Testis (tissue), 2 donors: ENCODE measurements at regions not wholly inside any gene's neighbourhood (a gene's known extent, or its start where the extent isn't known, plus 50 kb on each side); places are given as distances from the start of the nearest gene placed in this dataset.

Experiments
- DNase-seq: peaks from one replicate; pipeline ENCODE4 v3.0.0-alpha.2; 2019
- H3K27ac ChIP-seq, 2 donors: fragments of 200-600 bp; sonication (generic); one replicate each; pipeline ENCODE4 v1.5.1; 2019
- H3K27me3 ChIP-seq: fragments of 200-600 bp; sonication (generic); one replicate; pipeline ENCODE4 v1.5.1; 2019
- H3K36me3 ChIP-seq: fragments of 200-600 bp; sonication (generic); one replicate; pipeline ENCODE4 v1.5.1; 2017; ENCODE audit warnings: low read depth; ENCODE audit errors: missing control alignments
- H3K4me1 ChIP-seq: fragments of 200-600 bp; sonication (generic); one replicate; pipeline ENCODE4 v1.5.1; 2019
- H3K4me3 ChIP-seq, 2 donors: fragments of 200-600 bp; sonication (generic); one replicate each; pipeline ENCODE4 v1.5.1; 2017 to 2019
- H3K9me3 ChIP-seq: fragments of 200-600 bp; sonication (generic); one replicate; pipeline ENCODE4 v1.5.1; 2017
- POLR2A ChIP-seq: fragments of 450-650 bp; IDR thresholded peaks from one replicate; pipeline ENCODE4 v1.6.1; 2017; ENCODE audit warnings: antibody characterized with exemption, mild to moderate bottlenecking, moderate library complexity
- WGBS, 2 donors: methylation state at CpG; one replicate each; pipeline ENCODE4 v1.1.5; 2018; 5-methylcytosine and 5-hydroxymethylcytosine counted together
- intact Hi-C: fragments of 100-400 bp; cut with DNase I; formaldehyde crosslinking; loops from one replicate; pipeline ENCODE4 v1.15.1; 2023; ENCODE audit warnings: low total_unique reads
- TF ChIP-seq, protein P1 (sequence below), 3 experiments: fragments of 450-650 bp in 2 of 3; fragments of 200-600 bp in 1 of 3; sonication (generic) in 1 of 3; IDR thresholded peaks; one replicate each; pipeline ENCODE4 v1.5.1; 2016 to 2019; ENCODE audit warnings: antibody characterized with exemption in 3 of 3, mild to moderate bottlenecking in 2 of 3, moderate library complexity in 1 of 3

DNA sequence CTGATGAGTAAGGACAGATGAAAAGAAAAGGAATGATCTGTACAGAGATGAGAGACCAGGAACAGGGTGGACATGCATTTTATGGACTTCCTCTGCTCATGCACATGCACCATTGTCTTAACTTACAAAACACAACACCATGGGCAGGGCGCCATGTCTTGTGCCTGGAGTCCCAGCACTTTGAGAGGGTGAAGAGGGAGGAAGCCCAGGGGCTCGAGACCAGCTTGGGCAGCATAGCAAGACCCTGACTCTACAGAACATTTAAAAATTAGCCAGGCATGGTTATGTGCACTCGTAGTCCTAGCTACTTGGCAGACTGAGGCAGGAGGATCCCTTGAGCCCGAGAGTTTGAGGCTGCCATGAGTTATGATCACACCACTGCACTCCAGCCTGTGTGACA, 86.9 kb downstream of the ZFP36L2 start:
- WGBS, 2 donors = 77 to 80% methylated on average over 4 of the region's 4 CpGs
- TF ChIP-seq POLR2A = no peak
- TF ChIP-seq, protein P1, sequence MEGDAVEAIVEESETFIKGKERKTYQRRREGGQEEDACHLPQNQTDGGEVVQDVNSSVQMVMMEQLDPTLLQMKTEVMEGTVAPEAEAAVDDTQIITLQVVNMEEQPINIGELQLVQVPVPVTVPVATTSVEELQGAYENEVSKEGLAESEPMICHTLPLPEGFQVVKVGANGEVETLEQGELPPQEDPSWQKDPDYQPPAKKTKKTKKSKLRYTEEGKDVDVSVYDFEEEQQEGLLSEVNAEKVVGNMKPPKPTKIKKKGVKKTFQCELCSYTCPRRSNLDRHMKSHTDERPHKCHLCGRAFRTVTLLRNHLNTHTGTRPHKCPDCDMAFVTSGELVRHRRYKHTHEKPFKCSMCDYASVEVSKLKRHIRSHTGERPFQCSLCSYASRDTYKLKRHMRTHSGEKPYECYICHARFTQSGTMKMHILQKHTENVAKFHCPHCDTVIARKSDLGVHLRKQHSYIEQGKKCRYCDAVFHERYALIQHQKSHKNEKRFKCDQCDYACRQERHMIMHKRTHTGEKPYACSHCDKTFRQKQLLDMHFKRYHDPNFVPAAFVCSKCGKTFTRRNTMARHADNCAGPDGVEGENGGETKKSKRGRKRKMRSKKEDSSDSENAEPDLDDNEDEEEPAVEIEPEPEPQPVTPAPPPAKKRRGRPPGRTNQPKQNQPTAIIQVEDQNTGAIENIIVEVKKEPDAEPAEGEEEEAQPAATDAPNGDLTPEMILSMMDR (IDR thresholded peaks at IDR 0.05) = no peak
- H3K36me3 ChIP-seq = no peaks in the 10 kb centered on the region
- H3K4me1 ChIP-seq = peaks cover 6% of the 10 kb centered on the region
- intact Hi-C loops = no loop called here
- H3K27ac ChIP-seq = peak overlapping the region in 1 of 2 donors; percentile 66
- no peak for DNase-seq
- no peaks in the 10 kb centered on the region for H3K9me3 ChIP-seq
- no peaks in the 10 kb centered on the region for H3K27me3 ChIP-seq
- H3K4me3 ChIP-seq = no peak overlapping the region

DNA sequence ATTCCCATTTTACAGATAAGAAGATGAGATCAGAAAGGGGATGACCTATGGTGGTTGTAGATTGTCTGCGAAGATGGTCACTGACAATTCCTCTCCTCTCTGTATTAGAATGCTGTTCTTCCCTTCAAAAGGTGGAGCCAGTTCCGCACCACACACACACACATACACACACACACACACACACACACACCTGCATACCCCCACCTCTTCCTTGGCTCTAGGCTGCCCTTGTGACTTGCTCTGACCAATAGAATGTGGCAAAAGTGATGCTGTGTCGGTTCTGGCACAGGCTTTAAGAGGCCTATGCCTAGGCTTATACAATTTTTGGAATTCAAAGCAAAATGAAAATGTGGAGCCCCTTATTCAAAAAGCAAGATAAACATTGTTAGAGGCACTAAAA, 88.0 kb downstream of the ZFP36L2 start:
- no peaks in the 10 kb centered on the region for H3K36me3 ChIP-seq
- H3K27ac ChIP-seq = no peak overlapping the region
- H3K27me3 ChIP-seq = no peaks in the 10 kb centered on the region
- H3K4me3 ChIP-seq = no peak overlapping the region
- no peaks in the 10 kb centered on the region for H3K9me3 ChIP-seq
- peaks cover 6% of the 10 kb centered on the region for H3K4me1 ChIP-seq
- intact Hi-C loops = no loop called here
- TF ChIP-seq, protein P1 (IDR thresholded peaks at IDR 0.05) = no peak
- no peak for TF ChIP-seq POLR2A
- WGBS, 2 donors = 92 to 93% methylated on average over 3 of the region's 3 CpGs
- DNase-seq = no peak

DNA sequence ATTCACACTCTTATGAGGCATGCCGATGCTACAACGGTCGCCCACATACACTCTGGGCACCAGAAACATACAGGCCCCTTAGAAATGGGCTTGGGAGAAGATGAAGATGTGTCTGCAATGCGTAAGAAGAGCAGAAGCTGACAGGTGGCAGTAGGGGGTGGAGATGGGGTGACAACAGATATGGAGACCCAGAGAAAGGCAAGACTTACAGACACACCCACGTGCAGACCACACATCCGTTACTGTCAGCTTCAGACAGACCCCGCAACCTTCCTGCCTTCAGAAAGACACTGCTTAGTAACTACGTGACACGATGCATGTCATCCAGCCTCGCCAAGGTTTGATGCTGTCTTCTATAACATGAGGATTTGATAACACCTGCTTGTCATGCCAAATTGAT, 89.5 kb downstream of the ZFP36L2 start:
- H3K4me1 ChIP-seq = peaks cover 8% of the 10 kb centered on the region
- TF ChIP-seq POLR2A = no peak
- TF ChIP-seq, protein P1 (IDR thresholded peaks at IDR 0.05) = no peak
- 76 to 77% methylated on average over 10 of the region's 10 CpGs for WGBS, 2 donors
- intact Hi-C loops = no loop called here
- no peaks in the 10 kb centered on the region for H3K36me3 ChIP-seq
- H3K27me3 ChIP-seq = no peaks in the 10 kb centered on the region
- H3K27ac ChIP-seq = no peak overlapping the region
- H3K9me3 ChIP-seq = no peaks in the 10 kb centered on the region
- DNase-seq = no peak
- no peak overlapping the region for H3K4me3 ChIP-seq

DNA sequence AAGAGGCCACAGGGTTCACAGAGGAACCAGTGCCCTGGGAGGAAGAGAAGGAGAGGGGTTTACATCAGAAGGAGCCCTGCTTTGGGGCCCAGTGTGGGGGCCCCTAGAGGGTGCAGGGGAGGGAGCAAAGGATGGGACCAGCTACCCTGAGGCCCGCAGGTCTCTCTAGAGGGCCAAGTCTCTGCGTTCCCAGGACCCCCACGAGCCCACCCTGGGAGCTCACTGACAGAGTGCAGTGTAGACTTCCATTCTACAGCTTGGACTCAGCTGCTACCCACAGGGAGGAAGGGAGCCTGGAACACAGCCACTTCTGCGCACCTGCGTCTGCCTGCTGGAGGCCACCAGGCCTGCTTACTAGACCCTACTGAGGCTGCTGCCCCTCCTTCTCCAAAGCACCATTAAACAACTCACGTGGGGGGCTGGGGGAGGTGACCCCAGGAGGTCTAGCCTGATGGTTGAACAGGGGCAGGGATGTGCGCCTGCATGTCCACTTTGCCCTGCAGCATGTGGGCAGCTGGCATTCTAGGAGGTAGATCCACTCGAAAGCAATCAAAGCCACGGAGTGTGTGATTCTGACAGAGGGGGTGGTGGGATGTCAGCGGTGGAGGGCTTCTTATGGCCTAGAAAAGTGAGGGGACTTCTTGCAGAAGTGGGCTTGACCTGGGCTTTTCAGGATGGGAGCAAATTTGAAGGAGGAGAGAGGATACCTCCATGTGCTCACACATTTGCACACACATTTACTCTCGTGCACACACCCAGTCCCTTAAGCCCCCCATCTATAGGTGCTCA, 90.2 kb downstream of the ZFP36L2 start:
- Histone ChIP-seq H3K27me3 (no peaks in the 10 kb centered on the region), H3K9me3 (no peaks in the 10 kb centered on the region), H3K4me1 (peaks cover 15% of the 10 kb centered on the region), H3K4me3 (no peak overlapping the region), H3K27ac (no peak overlapping the region), H3K36me3 (no peaks in the 10 kb centered on the region)
- 82 to 98% methylated on average over 6 to 11 of the region's 11 CpGs for whole genome bisulfite sequencing, 2 donors
- intact Hi-C loops = no loop called here
- TF ChIP-seq POLR2A = no peak
- TF ChIP-seq, protein P1 (IDR thresholded peaks at IDR 0.05) = no peak
- no peak for DNase-seq

DNA sequence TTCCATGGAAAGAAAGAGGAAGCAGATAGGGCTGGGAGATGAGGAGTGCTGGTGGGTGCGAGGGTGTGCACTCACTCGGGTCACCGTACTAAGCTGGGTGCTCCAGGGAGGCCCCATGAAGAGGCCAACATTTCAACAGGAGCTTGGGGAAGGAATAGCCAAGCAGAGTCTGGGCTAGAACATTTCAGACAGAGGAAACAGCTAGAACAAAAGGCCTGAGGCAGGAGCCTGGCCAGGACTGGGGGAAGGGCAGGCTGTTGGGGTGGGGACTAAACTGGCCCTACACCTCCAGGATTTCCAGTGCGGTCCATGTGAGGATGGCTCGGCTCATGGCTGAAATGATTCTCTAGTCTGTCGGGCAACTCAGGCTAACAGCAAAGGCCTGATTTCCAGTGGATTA, 90.8 kb downstream of the ZFP36L2 start:
- intact Hi-C loops = no loop called here
- no peaks in the 10 kb centered on the region for H3K9me3 ChIP-seq
- H3K4me1 ChIP-seq = peaks cover 19% of the 10 kb centered on the region
- no peak for DNase-seq
- 76 to 90% methylated on average over 3 to 6 of the region's 6 CpGs for WGBS, 2 donors
- no peaks in the 10 kb centered on the region for H3K27me3 ChIP-seq
- H3K36me3 ChIP-seq = no peaks in the 10 kb centered on the region
- no peak overlapping the region for H3K27ac ChIP-seq
- H3K4me3 ChIP-seq = no peak overlapping the region
- TF ChIP-seq, protein P1 (IDR thresholded peaks at IDR 0.05) = no peak
- no peak for TF ChIP-seq POLR2A
